SJCRH30 (cell line): ENCODE measurements at regions not wholly inside any gene's neighbourhood (a gene's known extent, or its start where the extent isn't known, plus 50 kb on each side); places are given as distances from the start of the nearest gene placed in this dataset.
A peak's percentile ranks its signal among the peaks of the same experiment; 100 is the strongest.

Experiments used
- DNase-seq, 2 experiments: peaks; one replicate each; pipeline ENCODE4 v3.0.0-alpha.2; 2015 to 2020
- H3K27ac ChIP-seq: fragments of 250-450 bp; sonication (Bioruptor Pico); 2 replicates; pipeline ENCODE4 v1.5.1; 2020; ENCODE audit warnings: mild to moderate bottlenecking, moderate library complexity
- H3K27me3 ChIP-seq: fragments of 250-450 bp; sonication (Bioruptor Pico); 2 replicates; pipeline ENCODE4 v1.5.1; 2020; ENCODE audit warnings: mild to moderate bottlenecking, moderate library complexity
- H3K36me3 ChIP-seq: fragments of 250-450 bp; sonication (Bioruptor Pico); 2 replicates; pipeline ENCODE4 v1.5.1; 2020; ENCODE audit warnings: mild to moderate bottlenecking, moderate library complexity
- H3K4me1 ChIP-seq: fragments of 250-450 bp; sonication (Bioruptor Pico); 2 replicates; pipeline ENCODE4 v1.5.1; 2020; ENCODE audit warnings: mild to moderate bottlenecking, moderate library complexity
- H3K4me3 ChIP-seq: fragments of 250-450 bp; sonication (Bioruptor Pico); 2 replicates; pipeline ENCODE4 v1.5.1; 2020; ENCODE audit warnings: mild to moderate bottlenecking, moderate library complexity
- H3K9me3 ChIP-seq: fragments of 250-450 bp; sonication (Bioruptor Pico); replicated peaks from 2 replicates; pipeline ENCODE4 v1.5.1; 2020; ENCODE audit warnings: mild to moderate bottlenecking, moderate library complexity

DNA sequence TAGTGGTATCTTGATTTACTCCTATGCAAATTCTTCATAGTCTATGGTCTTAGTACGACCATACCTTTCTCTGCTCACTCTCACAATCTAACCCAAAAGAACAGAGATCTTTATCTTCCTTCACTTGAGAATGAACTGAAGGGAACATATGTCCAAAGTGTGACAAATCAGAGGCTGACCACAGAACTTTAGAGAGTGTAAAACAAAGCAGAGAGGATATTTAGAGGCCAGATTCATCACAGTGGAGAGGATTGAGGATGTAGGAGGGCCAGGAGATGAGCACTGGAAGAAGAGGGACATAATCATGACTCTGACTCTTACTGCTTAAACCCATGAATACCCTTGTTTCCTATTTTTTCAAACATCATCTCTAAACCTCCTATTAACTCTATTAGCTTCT, 935.3 kb upstream of the PHF14 start:
- no peaks in the 10 kb centered on the region for H3K36me3 ChIP-seq
- H3K9me3 ChIP-seq = 0 out of 2 replicates have a peak, but pooled peaks cover 3% of the 10 kb centered on the region
- H3K4me1 ChIP-seq = peaks cover 32% of the 10 kb centered on the region
- peak overlapping the region; percentile 93 for H3K27ac ChIP-seq
- no peaks in the 10 kb centered on the region for H3K27me3 ChIP-seq
- no peak overlapping the region for H3K4me3 ChIP-seq
- peak; percentile 77 to 97 for DNase-seq

GRCh38 chr7:10040674-10041073, 933.0 kb upstream of the PHF14 start:
- H3K4me3 ChIP-seq = no peak overlapping the region
- H3K4me1 ChIP-seq = peaks cover 27% of the 10 kb centered on the region
- H3K36me3 ChIP-seq = no peaks in the 10 kb centered on the region
- H3K9me3 ChIP-seq = 0 out of 2 replicates have a peak, but pooled peaks cover 3% of the 10 kb centered on the region
- H3K27ac ChIP-seq = no peak overlapping the region
- H3K27me3 ChIP-seq = no peaks in the 10 kb centered on the region
- DNase-seq = no peak

DNA sequence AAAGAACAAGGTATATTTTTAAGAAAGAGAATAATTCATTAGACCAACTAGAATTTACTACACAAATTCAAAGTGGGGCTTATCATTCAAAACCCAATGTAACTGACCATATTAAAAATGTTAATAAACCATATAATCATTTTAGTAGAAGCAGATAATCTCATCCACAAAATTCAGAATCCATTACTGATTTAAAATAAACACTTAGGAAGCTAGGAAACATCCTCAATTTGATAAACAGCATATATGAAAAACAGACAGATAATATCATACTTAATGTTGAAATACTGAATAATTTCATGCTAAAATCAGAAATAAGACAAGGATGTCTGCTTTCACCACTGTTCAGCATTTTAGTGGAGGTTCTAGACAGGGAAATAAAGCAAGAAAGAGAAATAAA, 902.8 kb upstream of the PHF14 start:
- Histone ChIP-seq H3K27me3 (no peaks in the 10 kb centered on the region), H3K4me1 (no peaks in the 10 kb centered on the region), H3K4me3 (no peak overlapping the region), H3K36me3 (no peaks in the 10 kb centered on the region), H3K27ac (no peak overlapping the region), H3K9me3 (no peaks in the 10 kb centered on the region)
- no peak for DNase-seq

DNA sequence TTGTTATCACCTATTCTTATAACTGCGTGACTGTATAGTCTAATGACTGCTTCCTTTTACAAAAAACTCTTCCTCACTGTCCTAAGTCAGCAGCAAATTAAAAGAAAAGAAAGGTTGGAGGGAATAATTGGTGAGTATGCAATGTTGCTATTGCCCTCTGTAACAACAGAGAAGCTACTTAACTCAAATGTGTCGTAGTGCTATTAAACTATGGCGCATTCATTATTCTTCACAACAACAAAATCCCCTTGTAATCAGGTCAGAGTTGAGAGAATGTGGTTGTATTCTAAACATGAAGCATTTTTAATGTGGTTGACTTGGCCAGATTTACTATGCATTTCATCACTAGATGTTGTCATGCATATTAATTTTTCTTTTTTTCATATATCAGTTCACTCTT, 897.8 kb upstream of the PHF14 start:
- Histone ChIP-seq H3K27ac (no peak overlapping the region), H3K4me3 (no peak overlapping the region), H3K4me1 (no peaks in the 10 kb centered on the region), H3K9me3 (no peaks in the 10 kb centered on the region), H3K27me3 (no peaks in the 10 kb centered on the region), H3K36me3 (no peaks in the 10 kb centered on the region)
- DNase-seq = no peak

- Histone ChIP-seq H3K27me3 (no peaks in the 10 kb centered on the region), H3K27ac (no peak overlapping the region), H3K4me3 (no peak overlapping the region), H3K4me1 (no peaks in the 10 kb centered on the region), H3K36me3 (no peaks in the 10 kb centered on the region), H3K9me3 (no peaks in the 10 kb centered on the region)
- no peak for DNase-seq
These were observed 896.9 kb upstream of the PHF14 start for GRCh38 chr7:10076660-10077300.

- no peak for DNase-seq
- Histone ChIP-seq H3K4me3 (no peak overlapping the region), H3K36me3 (no peaks in the 10 kb centered on the region), H3K27ac (no peak overlapping the region), H3K9me3 (no peaks in the 10 kb centered on the region), H3K27me3 (no peaks in the 10 kb centered on the region), H3K4me1 (0 out of 2 replicates have a peak, but pooled peaks cover 5% of the 10 kb centered on the region)
These were observed 894.1 kb upstream of the PHF14 start for GRCh38 chr7:10079572-10079971.

GRCh38 chr7:10082896-10083295, 890.8 kb upstream of the PHF14 start:
- DNase-seq = peak; percentile 50 to 62
- H3K27me3 ChIP-seq = no peaks in the 10 kb centered on the region
- no peak overlapping the region for H3K27ac ChIP-seq
- no peak overlapping the region for H3K4me3 ChIP-seq
- H3K36me3 ChIP-seq = no peaks in the 10 kb centered on the region
- 0 out of 2 replicates have a peak, but pooled peaks cover 5% of the 10 kb centered on the region for H3K4me1 ChIP-seq
- H3K9me3 ChIP-seq = no peaks in the 10 kb centered on the region

DNA sequence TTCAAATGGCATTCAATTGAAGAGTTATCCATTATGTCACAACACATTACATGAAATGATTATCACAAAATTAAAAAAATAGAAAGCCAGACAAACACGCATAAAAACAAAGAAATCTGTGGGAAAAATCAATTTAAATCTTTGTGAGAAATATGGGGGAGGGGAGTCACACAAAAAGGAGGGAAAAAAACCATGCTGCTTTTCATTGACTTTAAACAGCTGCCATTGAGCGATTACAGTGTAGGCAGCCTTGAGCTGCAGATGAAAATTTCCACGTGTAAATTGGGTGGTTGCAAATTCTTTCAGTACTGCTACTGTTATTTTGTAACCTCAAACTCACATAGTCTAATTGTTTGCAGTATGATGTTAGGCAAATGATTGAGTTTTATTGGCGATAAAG, 889.9 kb upstream of the PHF14 start:
- no peak overlapping the region for H3K4me3 ChIP-seq

GRCh38 chr7:10085231-10085630, 888.4 kb upstream of the PHF14 start:
- no peaks in the 10 kb centered on the region for H3K9me3 ChIP-seq
- H3K27me3 ChIP-seq = no peaks in the 10 kb centered on the region
- no peak for DNase-seq
- no peak overlapping the region for H3K4me3 ChIP-seq
- no peak overlapping the region for H3K27ac ChIP-seq
- 0 out of 2 replicates have a peak, but pooled peaks cover 5% of the 10 kb centered on the region for H3K4me1 ChIP-seq
- no peaks in the 10 kb centered on the region for H3K36me3 ChIP-seq

More for the DNA sequence above, 889.9 kb upstream of the PHF14 start:
- no peak for DNase-seq
- Histone ChIP-seq H3K27ac (no peak overlapping the region), H3K27me3 (no peaks in the 10 kb centered on the region), H3K4me1 (0 out of 2 replicates have a peak, but pooled peaks cover 5% of the 10 kb centered on the region), H3K9me3 (no peaks in the 10 kb centered on the region), H3K36me3 (no peaks in the 10 kb centered on the region)

GRCh38 chr7:10100572-10100971, 873.1 kb upstream of the PHF14 start:
- Histone ChIP-seq H3K4me3 (no peak overlapping the region), H3K27ac (no peak overlapping the region), H3K27me3 (no peaks in the 10 kb centered on the region), H3K4me1 (no peaks in the 10 kb centered on the region), H3K36me3 (no peaks in the 10 kb centered on the region), H3K9me3 (no peaks in the 10 kb centered on the region)
- DNase-seq = no peak

DNA sequence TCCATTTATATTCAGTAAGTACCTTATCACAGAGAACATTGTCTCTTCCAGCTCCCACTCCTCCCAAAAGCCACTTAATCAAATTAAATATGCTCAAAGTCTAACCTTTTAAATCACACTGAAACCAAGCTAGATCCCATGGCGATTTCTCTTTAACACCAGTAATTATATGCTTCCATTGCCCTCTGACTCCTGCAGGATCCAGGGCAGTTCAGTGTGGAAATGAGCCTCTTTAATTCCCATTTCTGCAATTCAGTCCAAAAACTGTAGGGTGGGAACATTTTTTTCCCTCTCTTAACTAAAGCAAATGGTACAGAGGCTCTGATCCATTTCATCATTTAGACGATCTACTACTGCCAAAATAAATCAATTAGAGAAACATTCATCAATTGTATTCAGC, 872.3 kb upstream of the PHF14 start:
- no peak overlapping the region for H3K27ac ChIP-seq

DNA sequence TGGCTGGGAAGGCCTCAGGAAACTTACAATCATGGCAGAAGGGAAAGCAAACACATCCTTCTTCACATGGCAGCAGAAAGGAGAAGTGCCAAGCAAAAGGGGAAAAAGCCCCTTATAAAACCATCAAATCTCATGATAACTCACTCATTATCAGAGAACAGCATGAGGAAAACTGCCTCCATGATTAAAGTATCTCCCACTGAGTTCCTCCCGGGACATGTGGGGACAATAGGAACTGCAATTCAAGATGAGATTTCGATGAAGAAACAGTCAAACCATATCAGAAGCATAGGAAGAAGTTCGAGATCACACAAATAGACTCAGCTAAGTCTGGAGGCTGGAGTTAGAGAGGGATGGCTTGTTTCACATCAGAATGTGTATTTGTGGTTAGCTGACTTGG, 869.4 kb upstream of the PHF14 start:
- H3K36me3 ChIP-seq = no peaks in the 10 kb centered on the region
- DNase-seq = no peak
- no peaks in the 10 kb centered on the region for H3K27me3 ChIP-seq
- H3K4me3 ChIP-seq = no peak overlapping the region
- H3K27ac ChIP-seq = no peak overlapping the region
- H3K4me1 ChIP-seq = no peaks in the 10 kb centered on the region
- no peaks in the 10 kb centered on the region for H3K9me3 ChIP-seq

More for the DNA sequence above, 872.3 kb upstream of the PHF14 start:
- no peaks in the 10 kb centered on the region for H3K36me3 ChIP-seq
- no peak for DNase-seq
- H3K9me3 ChIP-seq = no peaks in the 10 kb centered on the region
- H3K4me1 ChIP-seq = no peaks in the 10 kb centered on the region
- H3K27me3 ChIP-seq = no peaks in the 10 kb centered on the region
- no peak overlapping the region for H3K4me3 ChIP-seq

DNA sequence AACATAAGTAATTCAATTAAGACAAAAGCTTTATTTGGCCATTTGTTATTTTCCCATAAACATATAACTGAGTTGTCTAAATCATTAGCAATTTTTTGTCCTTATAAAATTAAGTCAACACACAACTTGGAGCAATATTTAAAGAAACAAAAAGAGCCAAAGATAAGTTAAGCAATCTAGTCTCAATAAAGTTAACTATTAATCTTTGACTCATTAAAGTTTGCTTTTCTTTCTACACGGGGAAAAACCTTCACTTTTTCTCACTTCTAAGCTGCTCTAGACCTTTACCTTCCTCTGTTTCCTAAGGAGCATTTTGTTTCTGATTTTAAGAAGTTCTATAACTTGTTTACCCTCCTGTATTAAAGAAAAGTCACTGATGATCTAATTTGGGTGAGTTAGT, 867.1 kb upstream of the PHF14 start:
- H3K27ac ChIP-seq = no peak overlapping the region
- no peak for DNase-seq
- no peaks in the 10 kb centered on the region for H3K4me1 ChIP-seq
- H3K9me3 ChIP-seq = no peaks in the 10 kb centered on the region
- H3K36me3 ChIP-seq = no peaks in the 10 kb centered on the region
- no peaks in the 10 kb centered on the region for H3K27me3 ChIP-seq
- no peak overlapping the region for H3K4me3 ChIP-seq

GRCh38 chr7:10116511-10116910, 857.2 kb upstream of the PHF14 start:
- Histone ChIP-seq H3K4me3 (no peak overlapping the region), H3K4me1 (peaks cover 2% of the 10 kb centered on the region; the same call in 1 of the 2 replicates), H3K36me3 (no peaks in the 10 kb centered on the region), H3K27ac (no peak overlapping the region), H3K9me3 (no peaks in the 10 kb centered on the region), H3K27me3 (no peaks in the 10 kb centered on the region)
- no peak for DNase-seq

GRCh38 chr7:10117815-10118214, 855.9 kb upstream of the PHF14 start:
- no peak for DNase-seq
- H3K27ac ChIP-seq = no peak overlapping the region
- H3K4me1 ChIP-seq = peaks cover 2% of the 10 kb centered on the region; the same call in 1 of the 2 replicates
- no peaks in the 10 kb centered on the region for H3K36me3 ChIP-seq
- no peaks in the 10 kb centered on the region for H3K9me3 ChIP-seq
- no peaks in the 10 kb centered on the region for H3K27me3 ChIP-seq
- H3K4me3 ChIP-seq = no peak overlapping the region

- DNase-seq = no peak
- Histone ChIP-seq H3K27me3 (no peaks in the 10 kb centered on the region), H3K36me3 (no peaks in the 10 kb centered on the region), H3K27ac (no peak overlapping the region), H3K9me3 (no peaks in the 10 kb centered on the region), H3K4me1 (peaks cover 2% of the 10 kb centered on the region; the same call in 1 of the 2 replicates), H3K4me3 (no peak overlapping the region)
These were observed 852.7 kb upstream of the PHF14 start for GRCh38 chr7:10120936-10121335.
